Fibroblast of mammary gland (primary cell): ENCODE measurements at regions not wholly inside any gene's neighbourhood (a gene's known extent, or its start where the extent isn't known, plus 50 kb on each side); places are given as distances from the start of the nearest gene placed in this dataset.

Source experiments
- DNase-seq: peaks from one replicate; pipeline ENCODE4 v3.0.0-alpha.2; 2010; ENCODE audit warnings: low read depth
- H3K4me3 ChIP-seq: 2 replicates; pipeline ENCODE4 v1.5.1; 2011; ENCODE audit warnings: low read depth, mild to moderate bottlenecking, low read length, moderate library complexity; ENCODE audit not compliant: control insufficient read depth
- TF ChIP-seq, protein P1 (sequence below): conservative IDR thresholded peaks from 2 replicates; pipeline ENCODE4 v1.5.1; 2011; ENCODE audit warnings: low read depth, low read length, inconsistent platforms; ENCODE audit not compliant: control insufficient read depth, insufficient read depth

DNA sequence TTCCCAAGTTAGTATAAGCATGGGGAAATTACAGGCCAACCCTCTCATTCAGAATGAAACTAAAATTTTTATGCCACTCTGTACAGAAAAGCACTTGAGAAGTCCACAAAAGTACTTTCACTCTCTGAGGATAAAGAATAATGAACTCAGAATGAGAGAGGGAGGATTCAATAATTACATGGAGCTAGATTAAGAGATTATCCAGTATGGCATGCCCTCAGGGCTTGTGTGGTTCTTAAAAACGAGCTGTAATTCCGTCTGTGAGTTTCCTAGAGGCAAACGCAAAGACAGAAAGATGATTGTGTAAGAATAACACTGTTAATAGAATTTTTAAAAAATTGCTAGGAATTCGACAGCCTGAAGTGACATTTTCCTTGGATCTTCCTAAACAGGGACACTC is 126.8 kb upstream of the PTCH1 start:
- TF ChIP-seq, protein P1, sequence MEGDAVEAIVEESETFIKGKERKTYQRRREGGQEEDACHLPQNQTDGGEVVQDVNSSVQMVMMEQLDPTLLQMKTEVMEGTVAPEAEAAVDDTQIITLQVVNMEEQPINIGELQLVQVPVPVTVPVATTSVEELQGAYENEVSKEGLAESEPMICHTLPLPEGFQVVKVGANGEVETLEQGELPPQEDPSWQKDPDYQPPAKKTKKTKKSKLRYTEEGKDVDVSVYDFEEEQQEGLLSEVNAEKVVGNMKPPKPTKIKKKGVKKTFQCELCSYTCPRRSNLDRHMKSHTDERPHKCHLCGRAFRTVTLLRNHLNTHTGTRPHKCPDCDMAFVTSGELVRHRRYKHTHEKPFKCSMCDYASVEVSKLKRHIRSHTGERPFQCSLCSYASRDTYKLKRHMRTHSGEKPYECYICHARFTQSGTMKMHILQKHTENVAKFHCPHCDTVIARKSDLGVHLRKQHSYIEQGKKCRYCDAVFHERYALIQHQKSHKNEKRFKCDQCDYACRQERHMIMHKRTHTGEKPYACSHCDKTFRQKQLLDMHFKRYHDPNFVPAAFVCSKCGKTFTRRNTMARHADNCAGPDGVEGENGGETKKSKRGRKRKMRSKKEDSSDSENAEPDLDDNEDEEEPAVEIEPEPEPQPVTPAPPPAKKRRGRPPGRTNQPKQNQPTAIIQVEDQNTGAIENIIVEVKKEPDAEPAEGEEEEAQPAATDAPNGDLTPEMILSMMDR, result no peak
- H3K4me3 ChIP-seq, result no peak overlapping the region
- DNase-seq, result no peak

DNA sequence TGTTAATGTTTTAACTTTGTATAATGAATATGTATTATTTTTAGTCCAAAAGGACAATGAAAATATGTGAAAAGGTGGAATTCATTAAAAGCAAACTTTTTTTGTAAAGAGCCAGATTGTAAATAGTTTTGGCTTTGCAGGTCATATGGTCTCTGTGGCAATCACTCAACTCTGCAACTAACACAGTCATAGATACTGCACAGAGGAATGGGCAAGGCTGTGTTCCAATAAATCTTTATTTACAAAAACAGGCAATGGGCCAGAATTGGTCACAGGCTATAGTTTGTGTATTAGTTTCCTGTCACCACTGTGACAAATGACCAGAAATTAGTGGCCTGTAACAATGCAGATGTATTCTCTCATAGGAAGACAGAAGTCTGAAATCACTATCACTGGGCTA is 125.4 kb upstream of the PTCH1 start:
- DNase-seq, result no peak
- H3K4me3 ChIP-seq, result no peak overlapping the region
- TF ChIP-seq, protein P1, result no peak

- peak; percentile 24 for DNase-seq
- H3K4me3 ChIP-seq, result no peak overlapping the region
- TF ChIP-seq, protein P1, result no peak
These were observed 124.8 kb upstream of the PTCH1 start for GRCh38 chr9:95641586-95641985.

- H3K4me3 ChIP-seq, result no peak overlapping the region
- TF ChIP-seq, protein P1, result no peak
- DNase-seq, result no peak
These were observed 123.6 kb upstream of the PTCH1 start for GRCh38 chr9:95640336-95640735.

DNA sequence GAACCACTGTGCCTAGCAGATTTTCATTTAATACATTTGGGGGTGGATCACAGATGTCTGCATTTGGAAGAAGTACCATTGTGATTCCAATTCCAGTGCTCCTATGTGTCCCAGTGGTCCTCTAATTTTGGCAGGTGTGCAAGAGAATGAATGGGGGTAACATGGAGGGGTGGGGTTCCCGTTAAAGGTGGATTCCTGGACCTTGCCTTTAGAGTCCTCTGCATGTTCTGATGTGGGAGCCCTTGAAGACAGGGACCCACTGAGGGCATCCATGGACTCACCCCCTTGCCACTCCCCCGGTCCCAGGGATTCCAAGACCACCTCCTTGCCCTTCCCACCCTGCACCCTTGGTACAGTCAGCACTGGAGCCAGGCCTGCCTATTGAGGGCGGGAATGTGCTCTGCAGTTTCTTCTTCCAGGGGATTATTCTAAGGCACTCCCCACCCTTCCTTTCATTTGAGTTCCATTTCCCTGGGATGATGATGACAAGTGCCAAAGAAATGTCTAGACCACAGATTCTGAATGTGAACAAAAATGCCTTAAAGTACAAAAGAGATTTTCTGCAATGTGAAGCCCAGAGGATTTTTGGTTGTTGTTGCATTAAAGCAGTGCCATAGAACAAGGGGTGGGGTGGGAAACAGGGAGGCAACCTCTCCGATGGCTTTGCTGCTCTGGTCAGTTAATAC is 119.4 kb upstream of the PTCH1 start:
- no peak overlapping the region for H3K4me3 ChIP-seq
- DNase-seq, result no peak
- TF ChIP-seq, protein P1, result no peak

DNA sequence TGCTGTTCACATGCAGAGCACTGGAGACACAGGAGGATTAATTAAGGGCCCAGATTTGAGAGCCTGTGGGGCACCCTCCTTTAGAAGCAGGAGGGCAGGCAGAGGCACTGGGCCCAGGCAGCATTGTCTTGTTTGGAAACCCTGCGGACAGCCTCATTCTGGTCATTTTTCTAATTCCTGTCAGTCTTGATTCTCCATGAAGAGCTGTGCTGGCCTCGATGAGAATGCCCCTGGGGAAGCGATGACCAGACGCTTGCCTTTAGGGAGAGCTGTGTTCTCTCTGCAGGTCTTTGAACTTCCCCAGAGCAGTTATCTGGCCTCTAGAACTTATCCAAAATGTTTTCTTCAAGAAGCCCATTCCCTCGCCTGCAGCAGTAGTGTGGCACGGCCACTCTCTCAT is 117.8 kb upstream of the PTCH1 start:
- no peak overlapping the region for H3K4me3 ChIP-seq
- TF ChIP-seq, protein P1, result no peak
- DNase-seq, result no peak

- no peak overlapping the region for H3K4me3 ChIP-seq
- DNase-seq, result no peak
- TF ChIP-seq, protein P1, result no peak
These were observed 117.3 kb upstream of the PTCH1 start for GRCh38 chr9:95634114-95634513.
